Ishikawa (cell line): ENCODE measurements at regions not wholly inside any gene's neighbourhood (a gene's known extent, or its start where the extent isn't known, plus 50 kb on each side); places are given as distances from the start of the nearest gene placed in this dataset.

Experiments
- TAF1 ChIP-seq: IDR thresholded peaks from 2 replicates; pipeline ENCODE4 v1.6.1; 2012; ENCODE audit warnings: low read depth, mild to moderate bottlenecking
- TEAD4 ChIP-seq: IDR thresholded peaks from 2 replicates; pipeline ENCODE4 v1.6.1; 2012

DNA sequence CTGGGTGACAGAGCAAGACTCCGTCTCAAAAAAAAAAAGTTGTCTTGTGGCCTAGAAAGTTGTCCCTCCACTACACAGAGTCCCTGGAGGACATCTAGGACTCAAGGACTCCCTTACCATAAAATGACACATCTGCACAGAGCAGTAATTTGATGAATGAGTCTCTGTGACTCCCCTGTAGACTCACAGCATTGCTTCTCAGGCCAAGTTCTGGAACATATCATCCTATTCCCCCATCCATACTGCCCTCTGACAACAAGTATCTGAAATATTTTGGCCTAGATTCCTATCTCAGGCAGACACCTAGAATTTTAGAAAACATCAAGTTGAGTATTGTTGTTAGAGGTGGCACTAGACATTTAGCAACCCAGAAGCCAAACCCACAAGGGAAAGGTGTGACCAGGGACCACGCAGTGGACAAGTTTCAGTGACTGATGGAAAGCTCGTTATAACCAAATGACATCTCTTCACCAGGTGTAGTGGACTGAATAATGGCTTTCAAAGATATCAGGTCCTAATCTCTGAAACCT lies 97.9 kb upstream of the ATP8B1 start:
- TF ChIP-seq TAF1 (no peak), TEAD4 (no peak)
